ENCODE measurements at regions not wholly inside any gene's neighbourhood (a gene's known extent, or its start where the extent isn't known, plus 50 kb on each side); places are given as distances from the start of the nearest gene placed in this dataset.

- no peak for DNase-seq (ENCODE audit: low read depth, low spot score)
- H3K4me3 ChIP-seq (ENCODE audit: insufficient read length, low read depth) = no peak overlapping the region
- no peak overlapping the region for H3K9ac ChIP-seq (ENCODE audit: insufficient read length, low read depth)
- H3K4me1 ChIP-seq (ENCODE audit: insufficient read depth, insufficient read length) = peaks cover 3% of the 10 kb centered on the region
- TF ChIP-seq SUZ12 (IDR thresholded peaks at IDR 0.05; ENCODE audit: extremely low read depth, insufficient read depth, insufficient read length) (no peak), YY1 (IDR thresholded peaks at IDR 0.05; ENCODE audit: insufficient read depth, insufficient read length) (no peak), ZNF274 (IDR thresholded peaks at IDR 0.05; ENCODE audit: low read depth, low read length) (no peak)
- no peaks in the 10 kb centered on the region for H3K36me3 ChIP-seq (ENCODE audit: insufficient read depth, insufficient read length, low read length)
- H3K9me3 ChIP-seq (ENCODE audit: insufficient read depth, low read length) = no peaks in the 10 kb centered on the region
- peaks cover 16% of the 10 kb centered on the region for H3K27me3 ChIP-seq (ENCODE audit: insufficient read depth, insufficient read length)
These were observed 96.7 kb upstream of the ALDH1B1 start for GRCh38 chr9:38295764-38296163.

GRCh38 chr9:38294220-38294960, 98.1 kb upstream of the ALDH1B1 start:
- no peak overlapping the region for H3K4me3 ChIP-seq (ENCODE audit: insufficient read length, low read depth)
- no peak for DNase-seq (ENCODE audit: low read depth, low spot score)
- peaks cover 3% of the 10 kb centered on the region for H3K4me1 ChIP-seq (ENCODE audit: insufficient read depth, insufficient read length)
- H3K9me3 ChIP-seq (ENCODE audit: insufficient read depth, low read length) = no peaks in the 10 kb centered on the region
- peaks cover 16% of the 10 kb centered on the region for H3K27me3 ChIP-seq (ENCODE audit: insufficient read depth, insufficient read length)
- TF ChIP-seq YY1 (IDR thresholded peaks at IDR 0.05; ENCODE audit: insufficient read depth, insufficient read length) (no peak), SUZ12 (IDR thresholded peaks at IDR 0.05; ENCODE audit: extremely low read depth, insufficient read depth, insufficient read length) (no peak), ZNF274 (IDR thresholded peaks at IDR 0.05; ENCODE audit: low read depth, low read length) (no peak)
- H3K9ac ChIP-seq (ENCODE audit: insufficient read length, low read depth) = no peak overlapping the region
- H3K36me3 ChIP-seq (ENCODE audit: insufficient read depth, insufficient read length, low read length) = no peaks in the 10 kb centered on the region

GRCh38 chr9:38293022-38293421, 99.5 kb upstream of the ALDH1B1 start:
- Histone ChIP-seq H3K27me3 (ENCODE audit: insufficient read depth, insufficient read length) (peaks cover 16% of the 10 kb centered on the region), H3K4me1 (ENCODE audit: insufficient read depth, insufficient read length) (peaks cover 3% of the 10 kb centered on the region), H3K36me3 (ENCODE audit: insufficient read depth, insufficient read length, low read length) (no peaks in the 10 kb centered on the region), H3K9me3 (ENCODE audit: insufficient read depth, low read length) (no peaks in the 10 kb centered on the region), H3K4me3 (ENCODE audit: insufficient read length, low read depth) (no peak overlapping the region), H3K9ac (ENCODE audit: insufficient read length, low read depth) (no peak overlapping the region)
- DNase-seq (ENCODE audit: low read depth, low spot score) = no peak
- no peak for TF ChIP-seq SUZ12 (IDR thresholded peaks at IDR 0.05; ENCODE audit: extremely low read depth, insufficient read depth, insufficient read length)
- no peak for TF ChIP-seq ZNF274 (IDR thresholded peaks at IDR 0.05; ENCODE audit: low read depth, low read length)

- Histone ChIP-seq H3K36me3 (ENCODE audit: insufficient read depth, insufficient read length, low read length) (no peaks in the 10 kb centered on the region), H3K4me3 (ENCODE audit: insufficient read length, low read depth) (no peak overlapping the region), H3K9ac (ENCODE audit: insufficient read length, low read depth) (no peak overlapping the region), H3K4me1 (ENCODE audit: insufficient read depth, insufficient read length) (peaks cover 5% of the 10 kb centered on the region), H3K9me3 (ENCODE audit: insufficient read depth, low read length) (no peaks in the 10 kb centered on the region), H3K27me3 (ENCODE audit: insufficient read depth, insufficient read length) (peaks cover 12% of the 10 kb centered on the region)
- DNase-seq (ENCODE audit: low read depth, low spot score) = no peak
- TF ChIP-seq SUZ12 (IDR thresholded peaks at IDR 0.05; ENCODE audit: extremely low read depth, insufficient read depth, insufficient read length) (no peak), ZNF274 (IDR thresholded peaks at IDR 0.05; ENCODE audit: low read depth, low read length) (no peak), YY1 (IDR thresholded peaks at IDR 0.05; ENCODE audit: insufficient read depth, insufficient read length) (no peak)
These were observed 100.0 kb upstream of the ALDH1B1 start for GRCh38 chr9:38292480-38292879.

GRCh38 chr9:38289866-38290245, 102.6 kb upstream of the ALDH1B1 start:
- TF ChIP-seq SUZ12 (IDR thresholded peaks at IDR 0.05; ENCODE audit: extremely low read depth, insufficient read depth, insufficient read length) = no peak
- TF ChIP-seq ZNF274 (IDR thresholded peaks at IDR 0.05; ENCODE audit: low read depth, low read length) = no peak
- TF ChIP-seq YY1 (IDR thresholded peaks at IDR 0.05; ENCODE audit: insufficient read depth, insufficient read length) = no peak
- no peak for DNase-seq (ENCODE audit: low read depth, low spot score)
- H3K4me3 ChIP-seq (ENCODE audit: insufficient read length, low read depth) = no peak overlapping the region
- H3K36me3 ChIP-seq (ENCODE audit: insufficient read depth, insufficient read length, low read length) = no peaks in the 10 kb centered on the region
- peaks cover 4% of the 10 kb centered on the region for H3K4me1 ChIP-seq (ENCODE audit: insufficient read depth, insufficient read length)
- no peaks in the 10 kb centered on the region for H3K9me3 ChIP-seq (ENCODE audit: insufficient read depth, low read length)
- H3K9ac ChIP-seq (ENCODE audit: insufficient read length, low read depth) = no peak overlapping the region
- peaks cover 10% of the 10 kb centered on the region for H3K27me3 ChIP-seq (ENCODE audit: insufficient read depth, insufficient read length)

- peaks cover 10% of the 10 kb centered on the region for H3K27me3 ChIP-seq (ENCODE audit: insufficient read depth, insufficient read length)
- DNase-seq (ENCODE audit: low read depth, low spot score) = no peak
These were observed 103.2 kb upstream of the ALDH1B1 start for GRCh38 chr9:38289236-38289865.

GRCh38 chr9:38288502-38288901, 104.0 kb upstream of the ALDH1B1 start:
- no peaks in the 10 kb centered on the region for H3K9me3 ChIP-seq (ENCODE audit: insufficient read depth, low read length)
- no peak overlapping the region for H3K9ac ChIP-seq (ENCODE audit: insufficient read length, low read depth)
- no peak overlapping the region for H3K4me3 ChIP-seq (ENCODE audit: insufficient read length, low read depth)
- DNase-seq (ENCODE audit: low read depth, low spot score) = no peak
- H3K36me3 ChIP-seq (ENCODE audit: insufficient read depth, insufficient read length, low read length) = no peaks in the 10 kb centered on the region
- H3K4me1 ChIP-seq (ENCODE audit: insufficient read depth, insufficient read length) = peaks cover 4% of the 10 kb centered on the region
- TF ChIP-seq YY1 (IDR thresholded peaks at IDR 0.05; ENCODE audit: insufficient read depth, insufficient read length) (no peak), SUZ12 (IDR thresholded peaks at IDR 0.05; ENCODE audit: extremely low read depth, insufficient read depth, insufficient read length) (no peak), ZNF274 (IDR thresholded peaks at IDR 0.05; ENCODE audit: low read depth, low read length) (no peak)
- H3K27me3 ChIP-seq (ENCODE audit: insufficient read depth, insufficient read length) = peaks cover 6% of the 10 kb centered on the region

More at GRCh38 chr9:38289236-38289865, 103.2 kb upstream of the ALDH1B1 start:
- H3K4me1 ChIP-seq (ENCODE audit: insufficient read depth, insufficient read length) = peaks cover 4% of the 10 kb centered on the region
- H3K9me3 ChIP-seq (ENCODE audit: insufficient read depth, low read length) = no peaks in the 10 kb centered on the region
- no peak for TF ChIP-seq ZNF274 (IDR thresholded peaks at IDR 0.05; ENCODE audit: low read depth, low read length)
- TF ChIP-seq SUZ12 (IDR thresholded peaks at IDR 0.05; ENCODE audit: extremely low read depth, insufficient read depth, insufficient read length) = no peak
- TF ChIP-seq YY1 (IDR thresholded peaks at IDR 0.05; ENCODE audit: insufficient read depth, insufficient read length) = no peak
- H3K36me3 ChIP-seq (ENCODE audit: insufficient read depth, insufficient read length, low read length) = no peaks in the 10 kb centered on the region
- no peak overlapping the region for H3K9ac ChIP-seq (ENCODE audit: insufficient read length, low read depth)
- H3K4me3 ChIP-seq (ENCODE audit: insufficient read length, low read depth) = no peak overlapping the region
